CD4-positive, alpha-beta T cell treated with Interleukin-15 for 1 hour (primary cell): ENCODE measurements at regions not wholly inside any gene's neighbourhood (a gene's known extent, or its start where the extent isn't known, plus 50 kb on each side); places are given as distances from the start of the nearest gene placed in this dataset.
A peak's percentile ranks its signal among the peaks of the same experiment; 100 is the strongest.
"Not testable (repeated sequence)": the region's sequence is repeated elsewhere in the genome, so short reads cannot be mapped to it uniquely, and the experiment has no call there.

ENCODE experiments used
- DNase-seq: peaks from one replicate; pipeline ENCODE4 v3.0.0-alpha.2; 2020

DNA sequence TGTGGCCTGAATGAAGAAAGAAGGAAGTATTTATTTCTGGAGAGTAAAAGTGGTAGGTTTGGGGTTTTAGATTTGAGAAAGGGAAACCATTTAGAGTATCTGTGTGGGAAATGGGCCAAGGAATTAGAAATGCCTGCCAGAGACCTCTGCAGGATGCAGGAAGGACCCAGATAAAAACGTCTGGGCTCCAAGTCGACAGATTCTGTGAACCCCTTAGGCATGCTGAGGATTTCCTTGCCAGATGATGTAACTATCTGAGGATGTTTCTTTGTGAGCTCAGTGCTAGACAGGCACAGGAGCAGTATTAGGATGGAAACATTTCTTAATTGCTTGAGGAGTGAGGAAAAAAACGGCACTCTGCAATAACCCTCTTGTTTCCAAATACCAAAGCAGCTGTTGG lies 251.8 kb upstream of the DMRT1 start:
- DNase-seq: no peak

DNA sequence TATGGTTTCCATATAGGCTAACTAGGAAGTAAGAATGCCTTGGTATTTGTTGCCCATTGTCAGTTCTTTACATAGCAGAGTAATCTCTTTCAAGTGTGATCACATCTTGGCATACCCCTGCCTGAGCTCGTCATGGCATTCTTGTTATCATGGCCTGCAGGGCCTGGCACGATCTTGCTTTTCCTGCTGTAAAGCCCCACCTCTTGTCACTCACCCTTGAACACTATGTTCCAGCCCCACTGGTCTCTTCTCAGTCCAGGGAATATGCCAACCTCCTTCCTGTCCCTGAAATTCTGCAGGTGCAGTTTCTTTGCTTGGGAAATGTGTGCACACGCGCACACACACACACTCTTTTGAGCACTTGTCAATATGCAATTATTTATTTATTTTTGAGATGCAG lies 250.2 kb upstream of the DMRT1 start:
- no peak for DNase-seq

DNA sequence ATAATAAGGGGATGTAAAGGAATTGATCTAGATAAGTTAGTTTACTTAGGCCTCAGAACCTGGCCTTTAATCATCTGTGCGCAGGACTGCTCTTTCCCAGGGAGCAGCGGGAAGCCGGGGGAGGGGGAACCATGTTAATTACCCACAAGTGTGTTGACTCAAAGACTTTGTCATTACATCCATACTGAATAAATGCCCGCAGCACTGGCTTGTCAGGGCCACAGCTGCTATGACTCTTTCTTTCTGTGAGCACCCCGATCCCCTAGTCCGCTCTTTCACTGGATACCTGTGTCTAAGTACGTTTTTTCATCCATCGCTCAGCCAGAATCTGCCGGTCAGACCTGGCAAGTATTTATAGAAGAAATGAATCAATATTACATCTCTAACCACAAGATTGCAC lies 249.3 kb upstream of the DMRT1 start:
- no peak for DNase-seq

DNA sequence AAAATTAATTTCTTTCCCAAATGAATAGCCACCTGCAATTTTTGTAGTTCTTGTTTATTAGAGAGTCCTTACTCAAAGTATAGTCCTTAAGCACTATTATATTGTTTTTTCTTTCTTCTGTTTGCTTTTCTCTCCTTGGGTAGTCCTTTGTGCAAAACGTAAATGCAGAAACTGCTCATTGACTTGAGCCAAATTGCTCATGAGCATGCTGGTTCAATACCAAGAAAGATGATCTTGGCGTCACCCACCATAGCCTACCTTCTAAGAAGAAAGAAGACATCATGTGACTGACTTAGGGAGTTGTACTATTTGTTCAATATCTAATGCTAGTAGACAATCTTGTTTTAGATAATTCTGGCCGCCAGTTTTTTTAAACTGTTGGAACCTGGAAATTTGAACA lies 248.8 kb upstream of the DMRT1 start:
- no peak for DNase-seq

DNA sequence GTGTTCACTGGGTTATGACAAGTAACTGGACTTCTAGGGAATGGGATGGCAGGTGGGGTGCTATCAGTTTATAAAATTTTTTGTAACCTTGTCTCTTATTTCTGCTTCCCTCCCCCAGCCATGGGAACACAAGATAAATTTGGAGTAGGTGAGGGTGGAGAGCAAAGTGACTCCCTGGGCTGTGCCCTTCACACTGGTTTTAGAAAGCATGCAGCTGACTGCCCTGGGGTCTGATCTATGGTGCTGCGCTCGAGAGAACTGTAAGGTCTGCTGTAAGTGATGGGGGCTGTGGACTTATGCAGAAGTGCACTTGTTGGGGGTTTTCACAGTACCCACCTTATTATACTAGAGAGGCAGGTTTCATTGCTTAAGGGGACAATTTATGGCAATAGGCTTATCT lies 247.7 kb upstream of the DMRT1 start:
- DNase-seq: no peak

DNA sequence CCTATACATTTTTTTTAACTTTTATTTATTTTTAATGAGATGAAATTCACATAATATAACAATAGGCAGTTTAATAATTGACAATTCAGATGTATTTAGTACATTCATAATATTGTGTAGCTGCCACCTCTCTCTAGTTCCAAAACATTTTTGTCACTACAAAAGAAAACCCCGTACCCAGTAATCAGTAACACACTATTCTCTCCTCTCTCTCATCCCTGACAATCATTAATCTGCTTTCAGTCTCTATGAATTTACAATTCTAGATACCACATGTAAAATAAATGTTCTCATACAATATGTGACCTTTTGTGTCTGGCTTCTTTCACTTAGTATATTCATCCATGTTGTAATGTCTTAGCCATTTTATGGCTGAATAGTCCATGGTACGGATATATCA lies 244.8 kb upstream of the DMRT1 start:
- no peak for DNase-seq

DNA sequence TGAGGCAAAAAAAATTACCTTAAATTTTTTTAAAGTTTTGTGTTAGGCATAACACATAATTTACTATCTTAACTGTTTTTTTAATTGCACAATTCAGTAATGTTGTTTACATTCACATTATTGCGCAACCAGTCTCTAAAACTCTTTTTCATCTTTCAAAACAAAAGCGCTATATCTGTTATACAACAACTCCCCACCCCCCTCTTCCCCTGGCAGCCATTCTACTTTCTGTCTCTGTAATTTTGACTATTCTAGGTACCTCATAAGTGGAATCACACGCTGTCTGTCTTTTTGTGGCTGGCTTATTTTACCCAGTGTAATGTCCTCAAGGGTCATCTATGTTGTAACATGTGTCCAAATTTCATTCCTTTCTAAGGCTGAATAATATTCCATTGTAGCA lies 241.5 kb upstream of the DMRT1 start:
- no peak for DNase-seq

DNA sequence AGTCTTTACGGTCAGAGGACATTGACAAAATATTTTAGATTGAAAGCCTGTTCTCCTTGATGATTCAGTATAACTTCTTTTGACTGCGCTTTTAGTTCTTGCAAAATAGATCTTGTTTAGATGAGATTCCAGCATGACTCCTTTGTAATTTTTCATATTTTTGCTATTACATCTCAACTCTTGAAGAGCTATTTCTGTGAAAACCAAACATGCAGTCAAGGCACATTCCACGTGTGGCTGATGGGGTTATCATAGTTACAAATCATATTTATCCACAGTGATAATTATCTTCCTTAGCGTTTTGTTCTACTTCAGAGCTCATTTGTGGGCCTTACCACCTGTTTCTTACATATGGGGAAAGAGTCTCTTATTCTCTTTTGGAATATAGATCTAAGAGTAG lies 238.8 kb upstream of the DMRT1 start:
- no peak for DNase-seq

DNA sequence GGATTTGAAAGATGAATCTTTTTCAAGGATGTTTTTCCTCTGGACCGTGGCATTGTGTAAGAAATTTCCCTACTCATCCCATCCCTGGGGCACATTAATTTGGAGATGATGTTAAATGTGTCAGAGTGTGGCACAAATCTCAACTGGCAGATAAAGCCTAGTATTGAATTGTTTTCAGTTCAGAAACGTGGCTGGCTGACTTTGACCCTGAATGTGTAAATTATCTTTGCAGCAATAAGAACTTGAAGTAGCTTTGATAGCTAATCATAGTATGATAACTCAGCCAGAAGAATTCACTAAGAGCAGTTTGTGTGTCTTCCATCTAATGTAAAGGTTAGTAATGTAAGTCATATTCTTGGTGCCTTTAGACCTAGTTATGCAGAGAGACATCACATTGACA lies 238.4 kb upstream of the DMRT1 start:
- DNase-seq: no peak

DNA sequence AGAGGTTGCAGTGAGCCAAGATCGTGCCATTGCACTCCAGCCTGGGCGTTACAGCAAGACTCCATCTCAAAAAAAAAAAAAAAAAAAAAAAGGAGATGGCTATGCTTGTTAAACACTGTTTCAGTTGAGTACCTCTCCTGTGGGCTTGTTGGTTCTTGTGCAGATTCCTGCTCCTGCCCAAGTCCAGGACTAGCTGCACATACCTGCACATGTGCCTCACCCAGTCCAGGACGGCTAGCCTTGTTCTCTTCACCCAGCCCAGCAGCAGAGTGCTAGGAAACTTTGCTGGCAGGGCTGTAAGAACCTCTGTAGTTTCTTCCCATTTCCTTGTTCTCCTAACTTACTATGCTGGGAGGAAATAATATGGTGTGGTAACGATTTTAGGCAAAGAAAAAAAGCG lies 234.1 kb upstream of the DMRT1 start:
- no peak for DNase-seq

DNA sequence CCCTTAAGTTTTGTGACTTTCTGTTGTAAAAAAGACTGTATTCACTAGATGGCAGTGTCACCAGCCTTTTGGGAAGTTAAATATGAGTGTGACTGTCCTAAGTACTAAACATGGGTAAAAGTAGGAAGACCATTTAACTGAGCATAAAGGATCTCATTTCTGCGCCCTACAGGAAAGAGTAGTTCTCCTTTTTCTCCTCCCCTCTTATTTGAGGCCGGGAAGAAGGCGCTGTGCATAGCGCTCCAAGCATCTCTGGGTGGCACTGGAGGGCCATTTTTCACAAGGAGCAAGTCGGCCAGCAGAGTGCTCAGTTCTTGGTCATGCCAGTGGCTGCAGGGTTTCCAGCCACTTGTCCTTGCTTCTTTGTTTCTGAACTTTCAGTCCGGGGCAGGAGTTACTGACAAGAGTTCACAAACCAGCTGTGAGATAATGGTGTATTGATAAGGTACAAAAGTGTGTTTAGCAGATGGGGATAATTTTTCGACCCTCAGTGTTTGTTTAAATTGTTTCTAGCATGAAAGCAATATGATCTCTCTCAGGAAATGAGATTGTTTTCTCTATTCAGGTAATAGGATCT lies 227.6 kb upstream of the DMRT1 start:
- peak; percentile 49 for DNase-seq

DNA sequence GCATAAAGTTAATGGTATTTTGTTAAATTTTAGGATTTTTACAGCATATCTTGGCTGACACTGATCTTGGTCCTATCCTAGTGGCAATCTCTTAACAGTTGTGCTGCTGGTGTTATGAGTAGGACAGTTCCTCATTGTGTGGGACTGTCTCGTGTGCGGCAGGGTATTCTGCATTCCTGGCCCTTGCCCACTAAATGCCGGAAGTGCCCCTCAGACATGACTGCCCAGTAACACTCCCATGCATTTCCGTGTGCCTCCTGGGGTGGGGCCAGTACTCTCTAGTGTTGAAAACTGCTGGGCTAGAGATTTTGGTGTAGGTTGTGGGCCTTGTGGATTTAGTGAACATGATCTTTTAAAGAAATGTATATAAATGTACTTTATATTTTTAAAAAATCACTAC lies 227.1 kb upstream of the DMRT1 start:
- no peak for DNase-seq

DNA sequence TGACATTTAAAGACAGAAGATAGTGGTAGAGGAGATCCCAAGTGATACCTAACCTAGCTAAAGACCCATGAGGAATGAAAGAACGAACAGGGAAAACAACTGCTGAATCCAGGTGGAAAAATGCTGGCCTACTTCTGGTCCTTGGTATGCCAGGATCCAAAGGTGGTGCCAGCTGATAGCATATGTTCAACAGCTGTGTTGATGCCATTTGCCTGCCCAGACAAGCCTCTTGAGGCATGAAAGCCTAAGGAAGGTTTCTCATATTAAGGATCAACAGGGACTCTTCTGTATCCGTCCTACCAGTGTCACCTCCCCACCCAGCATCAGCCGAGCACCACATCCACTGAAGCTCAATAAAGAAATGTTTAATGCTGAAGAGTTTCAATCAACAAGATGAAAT lies 225.7 kb upstream of the DMRT1 start:
- DNase-seq: no peak

DNA sequence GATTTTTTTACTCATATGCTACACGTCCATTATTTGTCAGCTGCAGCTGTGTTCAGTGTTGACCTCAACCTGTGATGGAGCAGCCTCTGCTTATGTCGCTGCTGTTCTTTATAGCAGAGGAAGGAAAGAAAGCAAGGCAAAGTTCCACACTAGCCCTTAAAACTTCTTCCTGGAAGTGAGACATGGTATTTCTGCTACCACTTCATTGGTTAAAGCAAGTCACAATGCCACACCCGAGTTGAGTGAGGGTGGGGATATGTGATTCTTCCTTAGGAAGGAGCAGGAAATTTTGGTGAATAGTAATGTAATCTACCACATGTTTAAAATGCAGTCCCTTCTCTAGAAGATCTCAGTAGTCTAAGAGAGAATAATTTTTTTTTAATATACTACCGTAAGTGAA lies 224.8 kb upstream of the DMRT1 start:
- no peak for DNase-seq

DNA sequence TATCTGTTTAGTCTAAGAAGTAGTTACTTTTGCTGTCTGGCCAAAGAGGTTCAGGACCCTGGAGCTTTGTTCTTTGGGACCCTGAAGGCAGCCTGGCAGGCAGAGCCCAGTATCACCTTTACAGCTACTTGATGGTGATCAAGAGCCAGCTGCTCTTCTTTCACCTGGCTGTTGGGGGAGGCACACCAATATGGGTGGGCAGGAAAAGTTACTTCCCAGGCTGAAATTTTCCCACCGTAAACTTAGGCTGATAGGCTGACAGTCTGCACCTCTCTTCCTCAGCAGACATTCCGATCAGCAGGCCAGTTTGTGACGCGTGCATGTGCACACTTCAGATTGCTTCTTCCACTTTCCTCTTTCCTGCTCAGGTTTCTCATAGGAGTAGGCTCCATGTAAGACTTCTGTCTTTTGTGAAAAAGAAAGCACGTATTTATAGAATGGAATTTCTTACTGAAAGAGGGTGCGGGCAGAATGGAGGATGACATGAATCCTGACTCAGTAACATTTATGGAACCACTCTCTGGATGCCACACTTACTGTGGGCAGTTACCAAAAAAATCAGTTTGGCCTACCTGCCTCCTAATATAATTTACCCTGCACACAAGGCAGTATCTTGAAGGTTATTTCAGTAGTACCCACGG lies 223.9 kb upstream of the DMRT1 start:
- no peak for DNase-seq

DNA sequence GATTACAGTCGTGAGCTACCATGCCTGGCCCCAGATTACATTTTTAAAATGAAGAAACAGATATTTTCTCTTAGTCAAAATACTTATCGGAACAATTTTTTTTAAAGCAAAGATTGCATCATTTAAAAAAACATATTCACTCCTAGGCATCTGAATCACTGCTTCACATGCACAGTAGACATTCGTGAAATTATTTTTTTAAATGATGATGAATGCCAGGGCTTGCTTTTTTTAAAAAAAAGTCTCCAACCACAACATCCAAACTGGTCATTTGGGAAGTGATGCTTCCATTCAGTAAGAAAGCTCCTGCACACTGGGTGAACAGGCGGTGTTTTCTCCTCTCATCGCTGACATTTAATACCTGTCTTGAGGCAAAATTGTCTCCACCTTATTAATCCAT lies 223.0 kb upstream of the DMRT1 start:
- DNase-seq: no peak

DNA sequence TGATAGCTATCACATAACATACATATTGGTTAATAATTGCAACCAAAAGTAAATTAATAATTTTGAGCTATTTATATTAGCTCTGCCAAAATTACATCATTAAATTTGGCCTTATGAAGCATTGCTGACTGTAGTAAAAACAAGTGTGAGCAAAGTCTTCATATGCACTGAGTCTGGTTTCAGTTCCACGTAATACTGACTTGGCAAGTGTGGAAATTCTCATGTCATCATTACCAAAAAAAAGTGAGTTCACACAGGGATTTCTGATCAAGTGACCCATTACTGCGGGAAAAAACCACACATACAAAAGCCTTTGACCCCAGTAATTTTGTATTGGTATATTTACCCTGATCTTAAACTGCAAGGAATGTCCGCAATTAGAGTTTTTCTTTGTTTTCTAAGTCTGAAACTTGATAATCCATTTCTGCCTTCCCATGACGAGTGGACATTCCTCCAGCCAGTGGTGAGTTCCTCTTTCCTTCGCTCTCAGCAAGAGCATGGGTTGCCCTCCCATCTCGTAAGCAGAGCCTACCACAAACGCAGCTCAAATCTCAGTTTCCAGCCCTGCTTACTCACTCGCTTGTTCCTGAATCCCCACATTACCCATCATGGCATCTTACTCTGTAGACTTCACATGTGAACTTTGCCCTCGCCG lies 220.2 kb upstream of the DMRT1 start:
- DNase-seq: peak; percentile 54

DNA sequence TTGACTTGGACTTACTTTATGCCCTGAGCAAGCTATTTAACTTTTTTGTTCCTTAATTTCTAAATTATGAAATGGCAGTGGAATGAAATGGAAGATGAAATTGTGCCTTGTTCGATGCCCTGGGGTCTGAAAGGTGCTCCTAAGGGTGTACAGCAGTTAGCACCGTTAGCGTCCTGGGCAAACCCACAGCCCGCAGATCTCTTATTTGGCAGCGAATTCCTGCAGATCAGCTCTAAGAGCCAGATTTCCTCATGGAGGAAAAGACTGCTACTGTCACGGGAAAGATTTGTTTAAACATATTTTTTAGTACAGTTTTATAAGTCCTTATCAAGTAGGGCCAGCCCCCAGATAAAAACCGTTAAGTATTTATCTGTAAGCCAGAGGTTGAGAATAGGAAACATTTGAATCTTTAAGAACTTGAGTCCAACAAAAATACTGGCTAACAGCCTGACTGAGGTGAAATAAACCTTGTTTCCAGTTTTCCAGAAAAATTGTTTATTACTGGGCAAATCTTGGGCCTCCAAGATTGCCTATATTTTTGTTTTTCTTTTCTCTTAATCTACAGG lies 216.5 kb upstream of the DMRT1 start:
- no peak for DNase-seq

DNA sequence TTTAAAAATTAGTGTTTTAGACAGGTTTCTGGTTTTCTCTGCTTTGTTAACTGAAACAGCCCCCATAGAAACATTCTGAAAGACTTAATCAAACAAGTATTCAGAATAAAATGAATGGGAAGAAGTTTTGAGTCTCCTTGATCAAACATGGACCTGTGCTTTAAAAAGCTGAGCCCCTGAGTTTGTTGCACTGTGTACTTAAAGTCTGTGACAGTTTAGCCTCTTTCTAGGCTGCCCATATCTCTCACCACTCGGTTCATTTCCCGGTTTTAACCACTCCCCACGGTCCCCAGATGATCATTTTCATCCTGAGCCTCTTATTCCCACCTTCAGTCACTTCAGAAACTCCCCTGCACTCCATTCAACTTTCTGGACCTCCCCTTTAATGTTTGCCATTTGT lies 215.9 kb upstream of the DMRT1 start:
- no peak for DNase-seq

DNA sequence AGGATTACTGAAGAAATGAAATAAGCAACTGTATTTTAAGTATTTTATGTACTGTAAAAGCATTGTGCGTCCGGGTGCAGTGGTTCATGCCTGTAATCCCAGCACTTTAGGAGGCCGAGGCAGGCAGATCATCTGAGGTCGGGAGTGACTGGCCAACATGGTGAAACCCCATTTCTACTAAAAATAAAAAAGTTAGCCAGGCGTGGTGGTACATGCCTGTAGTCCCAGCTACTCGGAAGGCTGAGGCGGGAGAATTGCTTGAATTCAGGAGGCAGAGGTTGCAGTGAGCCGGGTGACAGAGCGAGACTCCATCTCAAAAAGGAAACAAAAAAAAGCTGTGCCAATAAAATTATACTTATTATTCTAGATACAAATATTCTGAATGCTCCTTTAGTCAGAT lies 215.4 kb upstream of the DMRT1 start:
- DNase-seq: not testable (repeated sequence)

DNA sequence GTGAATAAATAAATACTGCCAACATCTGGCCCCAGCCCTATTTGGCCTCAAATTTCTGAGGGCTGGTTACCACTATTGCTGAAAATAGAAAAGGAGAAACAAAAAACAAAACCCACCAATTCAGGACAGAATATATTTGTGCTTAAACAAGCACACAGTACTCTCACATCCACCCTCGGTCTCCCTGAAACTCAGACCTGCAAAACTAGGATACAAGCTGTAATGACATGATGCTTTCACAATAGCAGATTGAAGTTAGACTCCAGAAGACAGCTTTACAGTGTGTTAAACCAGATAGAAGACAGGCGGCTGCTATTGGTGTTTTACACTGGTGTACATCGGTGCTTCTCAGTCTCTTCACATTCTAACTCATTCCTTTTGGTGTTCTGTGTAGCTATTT lies 214.9 kb upstream of the DMRT1 start:
- no peak for DNase-seq

DNA sequence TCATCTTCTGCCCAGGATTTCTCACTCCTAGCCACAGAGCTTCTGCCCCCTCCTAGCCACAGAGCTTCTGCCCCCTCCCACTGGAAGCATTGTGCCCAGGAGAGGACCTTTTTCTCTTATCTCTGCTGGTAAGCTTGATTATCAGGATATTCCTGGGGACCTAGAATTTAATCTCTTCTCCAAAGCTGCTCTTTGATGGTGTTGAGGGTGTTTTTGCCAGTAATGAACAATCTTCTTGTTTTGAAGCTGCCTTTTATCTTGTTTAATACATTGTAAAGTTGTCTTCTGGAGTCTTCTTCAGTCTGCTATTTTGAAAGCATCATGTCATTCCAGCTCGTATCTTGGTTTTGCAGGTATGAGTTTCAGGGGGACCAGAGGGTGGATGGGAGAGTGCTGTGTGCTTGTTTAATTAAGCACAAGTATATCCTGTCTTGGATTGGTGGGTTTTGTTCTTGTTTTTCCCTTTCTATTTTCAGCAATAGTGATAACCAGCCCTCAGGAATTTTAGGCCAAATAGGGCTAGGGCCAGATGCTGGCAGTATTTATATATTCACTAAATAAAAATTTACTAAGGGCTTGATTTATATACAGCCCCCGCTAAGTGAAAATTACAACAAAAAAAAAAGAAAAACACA lies 214.0 kb upstream of the DMRT1 start:
- no peak for DNase-seq

DNA sequence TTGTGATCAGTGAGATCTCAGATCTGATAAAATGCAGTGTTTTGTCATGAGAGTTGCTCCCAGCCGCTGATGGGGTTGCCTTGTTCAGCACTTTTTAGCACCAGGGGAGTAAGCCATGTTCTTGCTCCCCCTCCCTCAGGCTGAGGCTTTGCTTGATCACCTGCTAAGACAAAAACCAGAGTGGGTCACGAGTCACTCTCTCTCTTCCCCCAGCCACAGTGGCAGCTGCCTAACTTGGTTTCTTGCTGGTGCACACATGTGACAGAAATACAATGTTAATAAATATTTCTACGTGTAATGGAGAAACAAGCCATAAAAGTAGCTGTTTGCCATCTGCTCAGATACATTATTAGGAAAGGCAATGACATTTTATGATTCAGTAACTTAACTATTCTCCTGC lies 212.4 kb upstream of the DMRT1 start:
- no peak for DNase-seq

DNA sequence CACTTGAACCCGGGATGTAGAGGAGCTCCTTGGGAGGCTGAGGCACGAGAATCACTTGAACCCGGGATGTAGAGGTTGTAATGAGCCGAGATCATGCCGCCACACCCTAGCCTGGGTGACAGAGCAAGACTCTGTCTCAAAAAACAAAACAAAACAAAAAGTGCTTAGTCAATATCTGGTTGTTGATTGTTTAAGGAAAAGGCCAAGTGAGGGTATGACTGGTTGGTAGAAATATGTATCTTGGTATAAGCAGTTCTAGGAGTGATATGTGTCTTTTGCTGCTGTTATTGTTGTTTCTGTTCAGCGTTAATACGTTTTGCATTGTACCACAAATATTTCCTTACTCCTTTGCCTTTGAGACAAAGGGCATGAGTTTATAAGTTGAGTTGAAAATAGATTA lies 210.7 kb upstream of the DMRT1 start:
- no peak for DNase-seq
